ENCODE measurements at regions not wholly inside any gene's neighbourhood (a gene's known extent, or its start where the extent isn't known, plus 50 kb on each side); places are given as distances from the start of the nearest gene placed in this dataset.

DNA sequence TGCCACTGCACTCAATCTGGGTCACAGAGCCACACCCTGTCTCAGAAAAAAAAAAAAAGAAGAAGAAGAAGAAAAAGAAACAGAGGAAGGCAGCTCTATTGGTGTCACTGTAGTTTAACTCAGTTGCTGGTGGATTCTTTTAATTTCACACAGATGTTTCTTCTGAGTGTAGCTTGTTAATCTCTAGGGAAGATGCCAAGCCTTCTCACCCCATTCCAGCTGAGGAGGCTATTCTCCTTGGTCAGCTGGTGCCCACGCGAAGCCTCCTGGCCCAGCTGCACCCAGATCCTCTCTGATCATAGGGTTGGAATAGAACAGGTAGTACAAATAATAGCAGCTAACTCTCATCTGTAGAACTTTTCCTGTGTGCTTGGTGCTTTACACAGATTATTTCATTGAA is 113.8 kb upstream of the SPRY4 start:
- DNase-seq (ENCODE audit: insufficient read length, low spot score) = no peak

GRCh38 chr5:142437563-142437962 is 112.7 kb upstream of the SPRY4 start:
- FAIRE-seq = no peak
- no peak for DNase-seq (ENCODE audit: insufficient read length, low spot score)

More for the DNA sequence above, 113.8 kb upstream of the SPRY4 start:
- no peak for FAIRE-seq

- no peak for FAIRE-seq
- DNase-seq (ENCODE audit: insufficient read length, low spot score) = no peak
Measured at GRCh38 chr5:142435410-142436115, 110.7 kb upstream of the SPRY4 start.

DNA sequence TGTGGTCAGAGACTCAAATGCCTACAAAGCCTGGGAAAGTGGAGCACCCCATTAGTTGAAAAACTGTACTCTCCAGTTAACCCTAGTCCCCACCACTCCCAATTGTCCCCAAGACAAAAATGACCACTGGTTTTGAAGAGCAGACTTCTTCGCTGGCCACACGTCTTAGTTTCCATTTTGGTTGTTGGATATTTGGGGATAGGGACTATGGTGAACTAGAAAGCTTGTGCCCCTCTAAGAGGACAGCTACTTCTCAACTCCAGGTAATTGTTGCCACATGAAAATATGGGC is 109.4 kb upstream of the SPRY4 start:
- DNase-seq (ENCODE audit: insufficient read length, low spot score) = no peak
- FAIRE-seq = no peak

- FAIRE-seq (no peak), DNase-seq (ENCODE audit: insufficient read length, low spot score) (no peak)
Measured at GRCh38 chr5:142433526-142434321, 108.9 kb upstream of the SPRY4 start.

- no peak for DNase-seq (ENCODE audit: insufficient read length, low spot score)
- no peak for FAIRE-seq
Measured at GRCh38 chr5:142432961-142433360, 108.1 kb upstream of the SPRY4 start.

GRCh38 chr5:142432369-142432863 is 107.6 kb upstream of the SPRY4 start:
- DNase-seq (ENCODE audit: insufficient read length, low spot score) (no peak), FAIRE-seq (no peak)

GRCh38 chr5:142428773-142429473 is 104.1 kb upstream of the SPRY4 start:
- no peak for FAIRE-seq
- DNase-seq (ENCODE audit: insufficient read length, low spot score) = no peak

- no peak for FAIRE-seq
- no peak for DNase-seq (ENCODE audit: insufficient read length, low spot score)
Measured at GRCh38 chr5:142428036-142428772, 103.4 kb upstream of the SPRY4 start.

DNA sequence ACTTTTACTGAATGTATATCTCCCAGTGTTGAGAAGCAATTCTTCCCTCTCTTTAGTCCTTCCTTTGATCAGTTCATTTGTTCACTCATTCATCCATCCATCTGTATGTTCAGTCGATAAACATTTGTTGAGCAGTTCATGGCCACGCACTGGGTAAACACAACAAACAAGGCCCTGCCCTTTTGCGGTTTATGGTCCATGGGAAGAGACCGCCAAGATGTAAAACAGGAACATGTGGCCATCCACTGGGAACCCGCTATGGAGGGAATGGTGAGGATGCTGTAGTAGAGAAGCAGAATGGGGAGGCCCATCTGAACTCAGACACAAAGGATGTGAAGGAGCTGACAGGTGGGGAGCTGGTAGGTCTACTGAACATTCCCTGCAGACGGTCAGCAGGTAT is 102.7 kb upstream of the SPRY4 start:
- DNase-seq (ENCODE audit: insufficient read length, low spot score) = no peak
- FAIRE-seq = no peak

GRCh38 chr5:142427015-142427364 is 102.2 kb upstream of the SPRY4 start:
- DNase-seq (ENCODE audit: insufficient read length, low spot score) (no peak), FAIRE-seq (no peak)

DNA sequence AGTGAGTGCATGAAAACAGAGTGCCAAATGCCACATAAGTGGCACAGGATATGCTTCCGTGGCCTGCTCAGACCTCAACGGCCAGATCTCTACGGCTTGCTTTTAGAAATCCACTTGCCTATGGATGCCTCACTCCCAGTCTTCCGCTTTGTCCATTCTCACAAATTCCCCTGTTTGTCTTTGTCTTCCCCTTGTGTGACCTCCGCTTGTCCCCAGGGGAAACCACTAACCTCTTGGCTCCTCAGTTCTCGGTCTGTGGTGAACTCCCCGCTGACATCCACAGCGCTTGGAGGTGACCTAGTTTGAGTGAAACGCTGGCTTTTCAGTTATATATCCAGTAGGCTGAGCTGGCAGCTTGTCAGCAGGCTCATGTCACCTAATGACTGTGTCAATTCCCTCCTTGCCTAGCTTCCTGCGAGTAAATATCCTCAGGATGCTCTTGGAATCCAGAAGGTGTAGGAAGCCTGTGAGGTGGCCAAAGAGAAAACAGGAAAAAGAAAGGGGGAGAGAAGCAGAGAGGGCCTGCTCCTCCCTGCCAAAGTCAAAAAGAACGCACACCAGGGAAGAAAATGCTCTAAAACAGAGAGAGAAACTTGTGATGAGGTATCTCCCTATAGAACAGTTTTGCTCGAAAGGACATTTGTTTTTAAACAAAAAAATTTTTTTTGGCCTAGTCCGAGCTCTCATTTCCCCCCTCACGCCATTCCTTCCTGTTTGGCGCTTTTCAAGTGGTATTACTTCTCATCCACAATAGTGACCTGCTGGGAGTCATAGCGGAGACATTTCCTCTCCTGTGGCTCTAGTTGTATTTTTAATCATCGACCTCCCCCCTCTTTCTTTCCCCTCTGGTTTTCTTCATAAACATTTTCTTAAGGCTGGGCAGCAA is 101.6 kb upstream of the SPRY4 start:
- DNase-seq (ENCODE audit: insufficient read length, low spot score) (no peak), FAIRE-seq (no peak)

DNA sequence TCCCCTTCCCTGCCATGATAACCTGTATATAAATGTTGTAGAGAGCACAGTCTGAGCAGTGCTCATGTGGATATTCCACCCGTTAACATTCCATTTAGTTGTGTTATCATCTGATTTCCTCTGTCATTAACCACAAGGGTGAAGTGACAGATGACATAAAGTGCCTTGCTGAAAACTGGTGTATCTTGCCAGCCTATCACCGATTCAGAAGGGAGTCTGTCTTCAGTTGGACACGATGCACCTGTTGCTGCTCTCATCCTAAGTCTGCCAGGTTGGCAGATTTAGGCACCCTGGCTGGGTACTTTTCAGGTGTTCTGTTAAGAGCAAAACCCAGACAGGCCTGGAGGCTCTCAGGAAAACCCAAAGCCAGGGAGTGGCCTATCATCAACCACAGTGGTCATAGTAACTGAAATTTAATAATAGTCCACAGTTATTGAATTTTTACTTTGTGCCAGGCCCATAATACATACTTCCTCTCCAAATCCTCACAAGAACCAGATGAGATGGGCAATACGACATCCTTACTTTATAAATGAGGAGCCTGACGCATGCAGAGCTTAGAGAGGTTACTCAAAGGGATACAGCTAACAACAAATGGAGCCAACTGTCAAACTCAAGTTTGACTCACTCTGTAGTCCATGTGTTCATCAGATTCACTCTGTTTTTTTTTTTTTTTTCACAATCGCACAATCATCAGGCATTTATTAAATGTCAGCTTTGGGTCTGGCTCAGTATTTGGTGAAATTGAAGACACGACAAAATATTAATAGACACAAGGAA is 100.7 kb upstream of the SPRY4 start:
- no peak for DNase-seq (ENCODE audit: insufficient read length, low spot score)
- FAIRE-seq = no peak

DNA sequence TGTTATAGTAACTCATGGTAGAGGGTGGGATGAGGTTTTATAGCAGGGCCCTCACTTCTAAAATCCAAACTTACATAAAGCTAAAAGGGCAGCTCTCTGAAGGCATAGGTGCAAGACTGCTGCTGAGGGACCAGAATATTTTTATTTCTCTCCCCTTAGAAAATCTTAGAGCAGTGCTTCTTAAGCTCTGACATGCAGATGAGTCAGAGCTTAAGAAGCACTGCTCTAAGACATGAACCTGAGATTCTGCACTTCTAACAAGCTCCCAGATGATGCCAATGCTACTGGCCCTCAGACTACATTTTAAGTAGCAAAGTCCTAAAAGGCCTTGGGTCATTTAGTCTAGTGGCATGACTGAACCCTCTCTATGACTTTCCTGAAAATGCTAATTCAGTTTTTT is 97.6 kb upstream of the SPRY4 start:
- no peak for FAIRE-seq
- DNase-seq (ENCODE audit: insufficient read length, low spot score) = no peak

- FAIRE-seq (no peak), DNase-seq (ENCODE audit: insufficient read length, low spot score) (no peak)
Measured at GRCh38 chr5:142421621-142422397, 97.0 kb upstream of the SPRY4 start.

DNA sequence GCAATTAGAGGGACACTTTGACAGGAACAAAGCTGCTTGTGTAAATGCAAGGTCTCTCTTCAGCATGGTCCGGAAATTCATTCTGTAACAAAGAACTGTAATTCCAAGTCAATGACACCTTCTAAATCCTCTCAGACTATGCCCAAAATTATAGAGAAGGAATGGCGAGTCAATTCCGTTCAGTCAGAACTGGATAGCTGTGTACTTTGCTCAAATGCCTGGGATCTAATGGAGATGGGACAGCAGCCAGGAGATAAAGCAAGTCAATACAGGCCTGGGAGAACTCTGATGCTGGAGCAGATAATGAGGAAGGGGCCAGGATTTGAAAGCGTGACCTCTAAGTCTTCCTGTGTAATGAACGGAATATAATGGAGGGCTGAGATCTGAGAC is 96.4 kb upstream of the SPRY4 start:
- DNase-seq (ENCODE audit: insufficient read length, low spot score) (no peak), FAIRE-seq (no peak)

DNA sequence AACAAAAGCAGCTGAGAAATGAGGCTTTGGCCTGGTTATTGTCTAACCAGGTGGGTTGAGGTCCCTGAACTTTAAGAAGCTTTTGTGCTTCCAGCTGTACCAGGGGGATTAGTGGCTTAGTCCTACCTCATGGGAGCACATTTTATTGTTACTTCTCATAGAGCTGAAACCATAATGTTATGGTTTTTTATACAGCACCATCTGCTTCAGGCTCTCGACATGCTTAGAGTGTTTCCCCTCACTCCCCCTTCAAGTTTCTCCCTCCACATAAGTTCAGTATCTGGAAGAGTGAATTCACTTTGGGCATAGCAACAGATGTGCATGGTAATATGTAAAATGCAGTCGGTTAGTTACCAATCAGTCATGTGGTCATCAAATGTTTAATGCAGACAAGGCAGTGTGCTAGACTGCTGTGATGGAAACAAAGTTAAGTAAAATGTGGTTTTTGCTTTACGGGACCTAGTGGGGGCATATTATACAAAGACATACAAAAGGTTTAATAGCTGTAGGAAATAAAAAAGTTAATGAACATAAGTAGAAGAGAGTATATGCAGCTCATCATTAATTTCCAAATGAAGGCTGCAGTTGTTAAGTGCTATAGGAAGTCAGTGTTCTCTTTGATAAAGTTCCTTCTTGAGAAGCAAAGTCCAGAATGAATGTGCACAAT is 95.9 kb upstream of the SPRY4 start:
- FAIRE-seq = no peak

GRCh38 chr5:142412581-142412980 is 87.8 kb upstream of the SPRY4 start:
- DNase-seq (ENCODE audit: insufficient read length, low spot score) (no peak), FAIRE-seq (no peak)

More for the DNA sequence above, 95.9 kb upstream of the SPRY4 start:
- DNase-seq (ENCODE audit: insufficient read length, low spot score) = no peak

Measured in HTR-8/SVneo (cell line).